Liver (tissue), 3 donors: ENCODE measurements at regions not wholly inside any gene's neighbourhood (a gene's known extent, or its start where the extent isn't known, plus 50 kb on each side); places are given as distances from the start of the nearest gene placed in this dataset.
"Not testable (repeated sequence)": the region's sequence is repeated elsewhere in the genome, so short reads cannot be mapped to it uniquely, and the experiment has no call there.

Source experiments
- EGR1 ChIP-seq, 2 donors: IDR thresholded peaks; 2 replicates each; pipeline ENCODE4 v1.6.1; 2016 to 2018; ENCODE audit warnings: antibody characterized with exemption in 2 of 2, low read depth in 2 of 2
- FOXA1 ChIP-seq: IDR thresholded peaks from 2 replicates; pipeline ENCODE4 v1.6.1; 2016; ENCODE audit warnings: antibody characterized with exemption
- GABPA ChIP-seq, 2 donors: IDR thresholded peaks in 1 of 2; conservative IDR thresholded peaks in 1 of 2; 2 replicates each; pipeline ENCODE4 v1.6.1; 2016; ENCODE audit warnings: antibody characterized with exemption in 2 of 2, mild to moderate bottlenecking in 1 of 2, moderate library complexity in 1 of 2
- HNF4A ChIP-seq, 2 donors: conservative IDR thresholded peaks; 2 replicates each; pipeline ENCODE4 v1.6.1; 2016; ENCODE audit warnings: antibody characterized with exemption in 2 of 2, mild to moderate bottlenecking in 2 of 2
- HNF4G ChIP-seq: IDR thresholded peaks from 2 replicates; pipeline ENCODE4 v1.6.1; 2016; ENCODE audit warnings: antibody characterized with exemption
- JUND ChIP-seq, 2 donors: IDR thresholded peaks; 2 replicates each; pipeline ENCODE4 v1.6.1; 2016; ENCODE audit warnings: antibody characterized with exemption in 2 of 2
- RAD21 ChIP-seq, 2 donors: IDR thresholded peaks; 2 replicates each; pipeline ENCODE4 v1.6.1; 2016; ENCODE audit warnings: antibody characterized with exemption in 2 of 2, mild to moderate bottlenecking in 2 of 2
- SP1 ChIP-seq: IDR thresholded peaks from 2 replicates; pipeline ENCODE4 v1.6.1; 2018; ENCODE audit warnings: antibody characterized with exemption, mild to moderate bottlenecking
- TAF1 ChIP-seq: conservative IDR thresholded peaks from 2 replicates; pipeline ENCODE4 v1.6.1; 2016; ENCODE audit warnings: antibody characterized with exemption, mild to moderate bottlenecking
- YY1 ChIP-seq: IDR thresholded peaks from 2 replicates; pipeline ENCODE4 v1.6.1; 2016; ENCODE audit warnings: antibody characterized with exemption, mild to moderate bottlenecking
- TF ChIP-seq, protein P1 (sequence below): fragments of 150-350 bp; IDR thresholded peaks from 2 replicates; pipeline ENCODE4 v1.5.1; 2017; ENCODE audit warnings: improper control_type of control experiment, low read depth, low read length; ENCODE audit not compliant: missing input control
- TF ChIP-seq, protein P2 (sequence below): IDR thresholded peaks from 2 replicates; pipeline ENCODE4 v1.6.1; 2016; ENCODE audit warnings: antibody characterized with exemption, mild to moderate bottlenecking
- TF ChIP-seq, protein P3 (sequence below): IDR thresholded peaks from 2 replicates; pipeline ENCODE4 v1.6.1; 2016; ENCODE audit warnings: antibody characterized with exemption
- TF ChIP-seq, protein P4 (sequence below): IDR thresholded peaks from 2 replicates; pipeline ENCODE4 v1.6.1; 2016; ENCODE audit warnings: antibody characterized with exemption
- donor health status: healthy.
- donor health status: healthy.

DNA sequence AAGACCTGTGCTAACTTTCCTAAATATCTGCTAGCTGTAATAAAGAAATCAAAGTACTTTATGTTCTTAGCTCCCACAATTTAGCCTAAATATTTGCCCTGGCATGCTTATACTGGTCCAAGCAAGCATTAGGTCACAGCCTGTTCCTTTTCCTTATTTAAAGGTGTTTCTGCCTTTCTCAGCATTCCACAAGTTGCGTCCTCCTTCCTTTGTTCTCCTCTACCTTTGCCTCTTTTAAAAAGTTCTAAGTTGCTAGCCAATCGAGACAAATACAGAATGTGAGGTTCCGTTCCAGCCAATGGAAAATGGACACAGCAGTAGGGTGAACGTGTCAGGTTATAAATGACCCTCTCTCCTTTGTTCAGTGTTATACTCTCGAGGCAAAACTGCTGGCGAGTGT lies 99.9 kb downstream of the KDR start:
- TF ChIP-seq, protein P1, sequence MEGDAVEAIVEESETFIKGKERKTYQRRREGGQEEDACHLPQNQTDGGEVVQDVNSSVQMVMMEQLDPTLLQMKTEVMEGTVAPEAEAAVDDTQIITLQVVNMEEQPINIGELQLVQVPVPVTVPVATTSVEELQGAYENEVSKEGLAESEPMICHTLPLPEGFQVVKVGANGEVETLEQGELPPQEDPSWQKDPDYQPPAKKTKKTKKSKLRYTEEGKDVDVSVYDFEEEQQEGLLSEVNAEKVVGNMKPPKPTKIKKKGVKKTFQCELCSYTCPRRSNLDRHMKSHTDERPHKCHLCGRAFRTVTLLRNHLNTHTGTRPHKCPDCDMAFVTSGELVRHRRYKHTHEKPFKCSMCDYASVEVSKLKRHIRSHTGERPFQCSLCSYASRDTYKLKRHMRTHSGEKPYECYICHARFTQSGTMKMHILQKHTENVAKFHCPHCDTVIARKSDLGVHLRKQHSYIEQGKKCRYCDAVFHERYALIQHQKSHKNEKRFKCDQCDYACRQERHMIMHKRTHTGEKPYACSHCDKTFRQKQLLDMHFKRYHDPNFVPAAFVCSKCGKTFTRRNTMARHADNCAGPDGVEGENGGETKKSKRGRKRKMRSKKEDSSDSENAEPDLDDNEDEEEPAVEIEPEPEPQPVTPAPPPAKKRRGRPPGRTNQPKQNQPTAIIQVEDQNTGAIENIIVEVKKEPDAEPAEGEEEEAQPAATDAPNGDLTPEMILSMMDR = not testable (repeated sequence)
- TF ChIP-seq EGR1 (IDR thresholded peaks at IDR 0.05; ENCODE audit: low read depth in 2 of 2); YY1; JUND (IDR thresholded peaks at IDR 0.05); RAD21 (IDR thresholded peaks at IDR 0.05); SP1; TAF1; HNF4G; GABPA (IDR thresholded peaks at IDR 0.05 in 1 of 2, conservative IDR thresholded peaks at IDR 0.05 in 1 of 2); FOXA1; HNF4A (conservative IDR thresholded peaks at IDR 0.05): not testable (repeated sequence)
- TF ChIP-seq, protein P2, sequence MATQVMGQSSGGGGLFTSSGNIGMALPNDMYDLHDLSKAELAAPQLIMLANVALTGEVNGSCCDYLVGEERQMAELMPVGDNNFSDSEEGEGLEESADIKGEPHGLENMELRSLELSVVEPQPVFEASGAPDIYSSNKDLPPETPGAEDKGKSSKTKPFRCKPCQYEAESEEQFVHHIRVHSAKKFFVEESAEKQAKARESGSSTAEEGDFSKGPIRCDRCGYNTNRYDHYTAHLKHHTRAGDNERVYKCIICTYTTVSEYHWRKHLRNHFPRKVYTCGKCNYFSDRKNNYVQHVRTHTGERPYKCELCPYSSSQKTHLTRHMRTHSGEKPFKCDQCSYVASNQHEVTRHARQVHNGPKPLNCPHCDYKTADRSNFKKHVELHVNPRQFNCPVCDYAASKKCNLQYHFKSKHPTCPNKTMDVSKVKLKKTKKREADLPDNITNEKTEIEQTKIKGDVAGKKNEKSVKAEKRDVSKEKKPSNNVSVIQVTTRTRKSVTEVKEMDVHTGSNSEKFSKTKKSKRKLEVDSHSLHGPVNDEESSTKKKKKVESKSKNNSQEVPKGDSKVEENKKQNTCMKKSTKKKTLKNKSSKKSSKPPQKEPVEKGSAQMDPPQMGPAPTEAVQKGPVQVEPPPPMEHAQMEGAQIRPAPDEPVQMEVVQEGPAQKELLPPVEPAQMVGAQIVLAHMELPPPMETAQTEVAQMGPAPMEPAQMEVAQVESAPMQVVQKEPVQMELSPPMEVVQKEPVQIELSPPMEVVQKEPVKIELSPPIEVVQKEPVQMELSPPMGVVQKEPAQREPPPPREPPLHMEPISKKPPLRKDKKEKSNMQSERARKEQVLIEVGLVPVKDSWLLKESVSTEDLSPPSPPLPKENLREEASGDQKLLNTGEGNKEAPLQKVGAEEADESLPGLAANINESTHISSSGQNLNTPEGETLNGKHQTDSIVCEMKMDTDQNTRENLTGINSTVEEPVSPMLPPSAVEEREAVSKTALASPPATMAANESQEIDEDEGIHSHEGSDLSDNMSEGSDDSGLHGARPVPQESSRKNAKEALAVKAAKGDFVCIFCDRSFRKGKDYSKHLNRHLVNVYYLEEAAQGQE = not testable (repeated sequence)
- TF ChIP-seq, protein P3, sequence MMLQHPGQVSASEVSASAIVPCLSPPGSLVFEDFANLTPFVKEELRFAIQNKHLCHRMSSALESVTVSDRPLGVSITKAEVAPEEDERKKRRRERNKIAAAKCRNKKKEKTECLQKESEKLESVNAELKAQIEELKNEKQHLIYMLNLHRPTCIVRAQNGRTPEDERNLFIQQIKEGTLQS = not testable (repeated sequence)
- TF ChIP-seq, protein P4, sequence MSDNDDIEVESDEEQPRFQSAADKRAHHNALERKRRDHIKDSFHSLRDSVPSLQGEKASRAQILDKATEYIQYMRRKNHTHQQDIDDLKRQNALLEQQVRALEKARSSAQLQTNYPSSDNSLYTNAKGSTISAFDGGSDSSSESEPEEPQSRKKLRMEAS = not testable (repeated sequence)
